Ovary (tissue), 7 donors: ENCODE measurements at regions not wholly inside any gene's neighbourhood (a gene's known extent, or its start where the extent isn't known, plus 50 kb on each side); places are given as distances from the start of the nearest gene placed in this dataset.

Experiments
- DNase-seq, 5 donors: peaks; one replicate each; pipeline ENCODE4 v3.0.0-alpha.2; 2019 to 2020
- H3K27ac ChIP-seq, 2 donors: fragments of 200-600 bp; one replicate each; pipeline versions ENCODE4 v1.5.1 to v1.8.0; 2019 to 2022
- H3K27me3 ChIP-seq: fragments of 200-600 bp; one replicate; pipeline ENCODE4 v1.8.0; 2022
- H3K36me3 ChIP-seq: fragments of 200-600 bp; sonication (generic); one replicate; pipeline ENCODE4 v1.5.1; 2019
- H3K4me1 ChIP-seq: one replicate; pipeline ENCODE4 v1.8.1; 2013; ENCODE audit warnings: mild to moderate bottlenecking, moderate library complexity; ENCODE audit not compliant: insufficient read depth
- H3K4me3 ChIP-seq: fragments of 200-600 bp; sonication (generic); one replicate; pipeline ENCODE4 v1.5.1; 2017
- H3K9me3 ChIP-seq, 2 donors: fragments of 200-600 bp in 1 of 2; sonication (generic) in 1 of 2; one replicate each; pipeline versions ENCODE4 v1.5.1 to v1.8.1; 2013 to 2019; ENCODE audit warnings: mild to moderate bottlenecking in 1 of 2, moderate library complexity in 1 of 2
- CTCF ChIP-seq, 3 donors: fragments of 450-650 bp in 2 of 3; fragments of 200-600 bp in 1 of 3; IDR thresholded peaks; one replicate each; pipeline versions ENCODE4 v1.5.1 to v1.8.0; 2016 to 2022; ENCODE audit warnings: antibody characterized with exemption in 3 of 3, mild to moderate bottlenecking in 1 of 3
- EP300 ChIP-seq: sonication (generic); formaldehyde crosslinking; IDR thresholded peaks from one replicate; pipeline ENCODE4 v1.6.1; 2017; ENCODE audit warnings: antibody characterized with exemption
- POLR2A ChIP-seq: fragments of 450-650 bp; IDR thresholded peaks from one replicate; pipeline ENCODE4 v1.6.1; 2017; ENCODE audit warnings: antibody characterized with exemption, mild to moderate bottlenecking, moderate library complexity
- WGBS, 3 donors: extraction: QIAGEN DNeasy Blood & Tissue Kit in 1 of 3; methylation state at CpG; one replicate each; pipeline versions ENCODE4 v1.1.5 to v1.1.7; 2013 to 2017; 5-methylcytosine and 5-hydroxymethylcytosine counted together
- intact Hi-C, 4 donors: fragments of 100-400 bp; cut with DNase I; formaldehyde crosslinking; loops; one replicate each; pipeline versions ENCODE4 v1.11.0 to v1.15.1; 2022 to 2023
- donor health status: DM: no; HTN: no; CAD: no; lungs with moderate emphysema.
- donor health status: DM: no; HTN: no; CAD: no.
- donor health status: Bipolar disorder and iron deficiency.
- donor health status: DM: no; HTN: no; CAD: no.
- donor health status: DM: yes; HTN: yes; CAD: no.

- H3K4me3 ChIP-seq, result no peak overlapping the region
- no peaks in the 10 kb centered on the region for H3K4me1 ChIP-seq
- no peak overlapping the region for H3K27ac ChIP-seq
- WGBS, 3 donors, result 71 to 81% (median 81%) methylated on average over 6 of the region's 6 CpGs
- intact Hi-C loops, result no loop called here
- H3K27me3 ChIP-seq, result no peaks in the 10 kb centered on the region
- H3K9me3 ChIP-seq, result no peaks in the 10 kb centered on the region
- TF ChIP-seq EP300 (no peak), CTCF (IDR thresholded peaks at IDR 0.05) (no peak), POLR2A (no peak)
- no peaks in the 10 kb centered on the region for H3K36me3 ChIP-seq
- DNase-seq, result no peak
Observed at GRCh38 chr12:24404086-24404815, 454.8 kb upstream of the SOX5 start.

DNA sequence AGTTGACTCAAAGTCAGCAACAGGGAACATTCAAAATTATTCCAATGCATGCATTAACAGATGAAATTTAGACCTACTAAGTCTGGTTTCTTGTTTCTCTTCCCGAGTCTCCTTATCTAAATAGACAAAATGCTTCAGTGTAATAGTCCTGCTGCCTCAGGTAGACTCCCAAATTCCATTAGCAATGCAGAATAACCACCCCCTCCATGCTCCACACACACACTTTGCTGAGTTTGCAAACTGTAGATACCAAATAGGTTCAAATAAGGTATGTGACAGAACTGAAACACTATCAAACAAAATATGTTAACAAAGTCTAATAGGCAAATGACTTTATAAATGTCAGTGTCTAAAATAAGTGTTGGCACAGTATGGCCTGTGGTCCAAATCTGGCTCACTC, 451.1 kb upstream of the SOX5 start:
- intact Hi-C loops, result no loop called here
- no peaks in the 10 kb centered on the region for H3K9me3 ChIP-seq
- H3K36me3 ChIP-seq, result no peaks in the 10 kb centered on the region
- H3K4me3 ChIP-seq, result no peak overlapping the region
- WGBS, 3 donors, result 84 to 94% (median 85%) methylated on average over 1 of the region's 1 CpG
- no peaks in the 10 kb centered on the region for H3K27me3 ChIP-seq
- TF ChIP-seq POLR2A, result no peak
- TF ChIP-seq CTCF (IDR thresholded peaks at IDR 0.05), result no peak
- TF ChIP-seq EP300, result no peak
- peaks cover 6% of the 10 kb centered on the region for H3K4me1 ChIP-seq
- no peak for DNase-seq
- no peak overlapping the region for H3K27ac ChIP-seq

DNA sequence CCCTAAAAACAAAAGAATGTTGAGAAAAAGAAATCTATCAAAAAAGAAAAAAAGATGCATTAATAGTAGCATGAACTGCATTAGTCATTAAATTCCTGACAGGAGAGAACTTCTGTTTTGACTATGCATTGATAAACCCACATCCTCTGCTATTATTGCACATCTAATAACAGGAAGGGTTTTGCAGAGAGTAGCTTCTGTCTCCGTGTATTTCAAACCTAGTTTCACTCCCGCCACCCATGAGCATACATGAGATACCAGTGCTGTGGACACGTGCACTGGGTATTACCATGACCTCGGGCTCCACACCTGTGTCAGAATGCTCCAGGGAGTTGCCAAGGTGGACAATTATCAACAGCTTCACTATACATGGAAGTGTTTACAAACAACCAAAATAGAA, 449.1 kb upstream of the SOX5 start:
- DNase-seq, result no peak
- Histone ChIP-seq H3K9me3 (no peaks in the 10 kb centered on the region), H3K4me1 (peaks cover 6% of the 10 kb centered on the region), H3K4me3 (no peak overlapping the region), H3K27me3 (no peaks in the 10 kb centered on the region), H3K36me3 (no peaks in the 10 kb centered on the region), H3K27ac (no peak overlapping the region)
- no peak for TF ChIP-seq CTCF (IDR thresholded peaks at IDR 0.05)
- TF ChIP-seq POLR2A, result no peak
- no peak for TF ChIP-seq EP300
- 80 to 82% (median 82%) methylated on average over 4 of the region's 4 CpGs for WGBS, 3 donors
- intact Hi-C loops, result no loop called here

- no peak for DNase-seq
- intact Hi-C loops, result no loop called here
- no peaks in the 10 kb centered on the region for H3K9me3 ChIP-seq
- no peak overlapping the region for H3K4me3 ChIP-seq
- 35 to 64% (median 44%) methylated on average over 11 of the region's 11 CpGs for WGBS, 3 donors
- no peak overlapping the region for H3K27ac ChIP-seq
- no peak for TF ChIP-seq CTCF (IDR thresholded peaks at IDR 0.05)
- H3K36me3 ChIP-seq, result no peaks in the 10 kb centered on the region
- H3K27me3 ChIP-seq, result no peaks in the 10 kb centered on the region
- H3K4me1 ChIP-seq, result peaks cover 6% of the 10 kb centered on the region
Observed at GRCh38 chr12:24396224-24396623, 446.8 kb upstream of the SOX5 start.
